ENCODE measurements at regions not wholly inside any gene's neighbourhood (a gene's known extent, or its start where the extent isn't known, plus 50 kb on each side); places are given as distances from the start of the nearest gene placed in this dataset.

DNA sequence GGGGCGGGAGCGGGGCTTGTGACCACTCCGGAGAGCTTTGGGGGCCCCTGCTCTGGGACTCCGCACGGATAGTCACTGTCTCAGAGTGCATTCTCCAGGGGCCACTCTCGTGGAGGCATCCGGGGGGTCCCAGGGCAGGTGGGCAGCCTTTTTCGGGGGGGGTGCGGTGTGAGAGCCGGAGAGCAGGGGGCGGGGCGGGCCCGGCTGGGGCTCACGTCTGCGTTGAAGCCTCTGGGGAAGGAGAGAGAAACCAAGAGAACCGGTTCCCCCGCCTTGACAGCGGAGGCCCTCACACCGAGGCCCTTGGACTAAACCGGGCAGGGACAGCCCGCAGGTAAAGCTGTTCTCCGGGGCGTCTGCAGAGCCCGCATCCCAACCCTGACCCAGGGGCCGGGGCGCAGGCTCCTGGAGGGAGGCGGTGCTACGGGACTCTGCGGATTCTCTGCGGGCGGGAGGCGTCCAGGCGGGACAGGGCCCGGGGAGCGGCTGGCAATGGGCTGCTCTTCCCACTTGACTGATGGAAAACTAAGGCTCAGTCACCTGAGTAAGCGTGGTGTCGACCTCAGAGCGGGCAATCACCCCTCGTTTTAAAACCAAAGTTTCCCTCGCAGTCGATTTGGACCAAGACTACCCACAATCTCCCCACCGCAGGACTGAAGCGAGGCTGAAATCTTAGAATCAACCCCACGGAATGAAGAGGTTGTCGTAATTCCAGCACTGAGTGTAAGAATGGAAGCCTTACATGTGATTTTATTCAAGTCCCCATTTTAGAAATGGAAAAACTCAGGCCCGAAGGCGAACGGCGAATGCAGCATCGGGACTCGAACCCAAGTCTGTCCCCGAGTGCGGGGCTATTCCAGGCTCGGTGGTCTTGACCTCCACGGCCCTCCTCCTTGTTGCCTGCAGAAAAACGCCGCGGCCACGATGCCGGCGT lies 49.6 kb upstream of the AMZ2 start:
- TF ChIP-seq GATA3 (IDR thresholded peaks at IDR 0.05; ENCODE audit: low read depth, low read length) (no peak), GATA2 (IDR thresholded peaks at IDR 0.05; ENCODE audit: low read depth, low read length) (no peak)

All from SH-SY5Y (cell line).